WI38 (cell line): ENCODE measurements at regions not wholly inside any gene's neighbourhood (a gene's known extent, or its start where the extent isn't known, plus 50 kb on each side); places are given as distances from the start of the nearest gene placed in this dataset.

Experiments used
- H3K4me3 ChIP-seq: 2 replicates; pipeline ENCODE4 v1.5.1; 2011; ENCODE audit warnings: low read depth, mild to moderate bottlenecking, control low read depth, low read length
- TF ChIP-seq, protein P1 (sequence below): IDR thresholded peaks from 2 replicates; pipeline ENCODE4 v1.5.1; 2012; ENCODE audit warnings: low read depth, mild to moderate bottlenecking, control low read depth, low read length

DNA sequence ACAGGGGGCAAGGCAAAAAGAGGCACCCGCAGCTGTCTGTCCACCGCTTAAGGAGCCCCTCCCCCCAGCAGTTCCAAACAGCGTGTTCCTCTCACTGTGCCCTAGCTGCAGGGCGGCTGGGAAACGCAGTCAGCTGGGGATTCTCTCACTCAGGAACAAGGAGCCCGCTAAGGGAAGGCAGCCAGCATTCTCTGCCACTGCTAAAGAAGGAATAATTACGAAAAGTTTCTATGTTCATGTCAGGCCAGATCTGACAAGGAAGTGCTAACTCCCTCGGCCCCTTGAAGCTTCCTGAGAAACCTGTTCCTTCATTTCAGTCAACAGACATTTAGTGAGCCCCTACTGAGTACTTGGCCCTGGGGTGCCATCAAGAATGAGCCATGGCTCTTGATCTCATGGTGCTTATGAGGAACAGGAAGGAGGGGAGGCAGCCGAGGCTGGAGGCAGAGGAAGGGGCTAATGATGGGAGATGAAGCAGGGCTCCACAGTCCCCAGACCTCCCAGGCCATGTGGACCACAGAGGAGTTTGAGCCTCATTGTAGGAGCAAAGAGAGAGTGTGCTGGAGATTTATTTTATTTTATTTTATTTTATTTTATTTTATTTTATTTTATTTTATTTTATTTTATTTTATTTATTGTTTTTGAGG, 101.7 kb upstream of the PMEPA1 start:
- H3K4me3 ChIP-seq: no peak overlapping the region
- TF ChIP-seq, protein P1, sequence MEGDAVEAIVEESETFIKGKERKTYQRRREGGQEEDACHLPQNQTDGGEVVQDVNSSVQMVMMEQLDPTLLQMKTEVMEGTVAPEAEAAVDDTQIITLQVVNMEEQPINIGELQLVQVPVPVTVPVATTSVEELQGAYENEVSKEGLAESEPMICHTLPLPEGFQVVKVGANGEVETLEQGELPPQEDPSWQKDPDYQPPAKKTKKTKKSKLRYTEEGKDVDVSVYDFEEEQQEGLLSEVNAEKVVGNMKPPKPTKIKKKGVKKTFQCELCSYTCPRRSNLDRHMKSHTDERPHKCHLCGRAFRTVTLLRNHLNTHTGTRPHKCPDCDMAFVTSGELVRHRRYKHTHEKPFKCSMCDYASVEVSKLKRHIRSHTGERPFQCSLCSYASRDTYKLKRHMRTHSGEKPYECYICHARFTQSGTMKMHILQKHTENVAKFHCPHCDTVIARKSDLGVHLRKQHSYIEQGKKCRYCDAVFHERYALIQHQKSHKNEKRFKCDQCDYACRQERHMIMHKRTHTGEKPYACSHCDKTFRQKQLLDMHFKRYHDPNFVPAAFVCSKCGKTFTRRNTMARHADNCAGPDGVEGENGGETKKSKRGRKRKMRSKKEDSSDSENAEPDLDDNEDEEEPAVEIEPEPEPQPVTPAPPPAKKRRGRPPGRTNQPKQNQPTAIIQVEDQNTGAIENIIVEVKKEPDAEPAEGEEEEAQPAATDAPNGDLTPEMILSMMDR: no peak

DNA sequence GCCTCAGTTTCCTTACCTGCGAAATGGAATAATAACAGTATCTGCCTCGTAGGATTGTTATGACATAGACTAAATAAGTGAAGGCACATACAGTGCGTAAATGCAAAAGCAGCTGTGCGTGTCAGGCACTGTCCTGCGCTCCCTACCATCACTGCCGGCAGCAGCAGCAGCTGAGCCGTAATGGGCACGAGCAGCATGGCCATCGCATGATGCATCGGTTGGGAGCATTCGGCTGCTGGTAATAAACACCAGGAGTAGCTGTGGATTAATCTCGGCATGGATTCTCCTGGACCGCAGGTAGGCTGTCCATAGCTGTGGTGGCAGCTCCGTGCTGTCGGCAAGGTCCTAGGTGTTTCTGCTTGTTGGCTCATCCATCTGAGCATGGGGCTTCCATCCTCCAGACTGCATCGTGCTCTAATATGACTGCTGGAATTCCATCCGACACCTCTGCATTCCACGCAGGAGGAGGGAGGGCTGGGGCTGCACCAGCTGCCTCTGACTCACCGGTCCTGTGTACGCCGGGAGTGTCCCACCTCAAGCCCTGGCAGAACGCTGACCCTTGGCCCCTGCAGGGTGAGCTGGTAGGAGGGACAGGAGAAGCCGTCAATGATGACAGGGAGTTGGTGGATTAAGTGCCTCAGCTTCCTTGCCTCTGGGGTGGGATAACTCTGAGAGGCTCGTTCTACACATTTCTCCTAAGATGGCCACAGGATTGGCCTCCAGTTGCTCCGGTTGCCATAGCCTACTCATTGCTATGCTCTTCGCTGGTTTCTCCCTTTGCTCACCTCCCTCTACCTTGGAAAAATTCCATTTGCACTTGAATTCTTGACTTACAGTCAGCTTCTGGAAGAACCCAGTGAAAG, 100.9 kb upstream of the PMEPA1 start:
- no peak overlapping the region for H3K4me3 ChIP-seq
- TF ChIP-seq, protein P1: no peak

GRCh38 chr20:57809661-57810172, 99.9 kb upstream of the PMEPA1 start:
- TF ChIP-seq, protein P1: no peak
- no peak overlapping the region for H3K4me3 ChIP-seq

DNA sequence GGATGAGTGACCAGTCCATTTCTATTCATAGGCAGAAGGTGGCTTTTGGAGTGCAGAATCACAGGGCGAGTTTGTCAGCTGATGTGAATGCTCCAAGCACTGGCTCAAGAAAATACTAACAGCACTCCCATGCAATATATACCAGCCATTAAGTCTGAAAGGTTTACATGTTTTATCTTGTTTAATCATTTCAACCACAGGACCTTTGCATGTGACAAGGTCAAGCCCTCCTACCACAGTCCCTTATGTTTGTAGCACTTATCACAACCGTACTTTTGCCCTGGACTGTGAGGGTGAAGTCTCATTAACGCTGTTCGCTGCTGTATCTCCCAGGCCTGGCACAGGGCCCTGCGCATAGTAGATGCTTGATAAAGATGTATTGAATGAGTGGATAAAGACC, 99.3 kb upstream of the PMEPA1 start:
- H3K4me3 ChIP-seq: no peak overlapping the region
- TF ChIP-seq, protein P1: no peak

DNA sequence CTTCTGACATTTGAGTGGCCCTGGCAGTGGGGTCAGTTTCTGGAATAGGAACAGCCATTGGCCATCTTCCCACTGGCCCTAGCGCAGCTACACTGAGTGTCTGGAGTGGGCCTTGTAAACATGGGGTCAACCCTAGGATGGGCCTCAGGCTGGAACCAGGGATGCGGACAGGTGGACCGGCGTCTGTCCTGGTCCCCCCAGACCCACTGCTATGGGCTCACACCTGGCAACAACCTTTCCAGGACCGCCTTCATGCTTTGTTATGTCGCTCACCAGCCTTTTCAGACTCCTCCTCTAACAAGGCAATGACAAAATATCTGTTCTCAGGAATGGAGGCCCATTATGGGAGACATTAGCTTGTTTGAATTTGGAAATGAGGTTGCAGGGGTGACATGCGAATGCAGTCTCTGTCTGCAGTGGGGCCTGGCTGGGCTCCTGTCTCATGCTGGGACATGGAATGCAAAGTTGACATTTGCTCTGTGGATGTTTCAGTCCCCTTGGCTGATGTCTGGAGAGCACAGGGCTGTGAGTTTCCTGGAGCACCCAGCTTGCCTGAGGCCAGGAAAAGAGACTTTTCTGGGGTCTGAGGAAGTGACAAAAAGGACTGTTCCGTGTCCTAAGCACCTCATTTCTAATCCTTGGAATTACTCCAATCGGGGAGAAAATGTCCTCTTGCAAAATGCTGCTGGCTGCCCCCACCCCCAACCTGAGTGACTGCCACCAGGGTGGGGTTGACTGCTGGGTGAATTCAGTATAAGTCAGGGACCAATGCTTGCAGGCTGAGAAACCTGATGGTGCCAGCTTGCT, 98.7 kb upstream of the PMEPA1 start:
- TF ChIP-seq, protein P1: no peak

GRCh38 chr20:57807401-57808263, 97.8 kb upstream of the PMEPA1 start:
- TF ChIP-seq, protein P1: no peak

More for the DNA sequence above, 98.7 kb upstream of the PMEPA1 start:
- H3K4me3 ChIP-seq: no peak overlapping the region

More at GRCh38 chr20:57807401-57808263, 97.8 kb upstream of the PMEPA1 start:
- no peak overlapping the region for H3K4me3 ChIP-seq
